ENCODE measurements at regions not wholly inside any gene's neighbourhood (a gene's known extent, or its start where the extent isn't known, plus 50 kb on each side); places are given as distances from the start of the nearest gene placed in this dataset.
"Not testable (repeated sequence)": the region's sequence is repeated elsewhere in the genome, so short reads cannot be mapped to it uniquely, and the experiment has no call there.

DNA sequence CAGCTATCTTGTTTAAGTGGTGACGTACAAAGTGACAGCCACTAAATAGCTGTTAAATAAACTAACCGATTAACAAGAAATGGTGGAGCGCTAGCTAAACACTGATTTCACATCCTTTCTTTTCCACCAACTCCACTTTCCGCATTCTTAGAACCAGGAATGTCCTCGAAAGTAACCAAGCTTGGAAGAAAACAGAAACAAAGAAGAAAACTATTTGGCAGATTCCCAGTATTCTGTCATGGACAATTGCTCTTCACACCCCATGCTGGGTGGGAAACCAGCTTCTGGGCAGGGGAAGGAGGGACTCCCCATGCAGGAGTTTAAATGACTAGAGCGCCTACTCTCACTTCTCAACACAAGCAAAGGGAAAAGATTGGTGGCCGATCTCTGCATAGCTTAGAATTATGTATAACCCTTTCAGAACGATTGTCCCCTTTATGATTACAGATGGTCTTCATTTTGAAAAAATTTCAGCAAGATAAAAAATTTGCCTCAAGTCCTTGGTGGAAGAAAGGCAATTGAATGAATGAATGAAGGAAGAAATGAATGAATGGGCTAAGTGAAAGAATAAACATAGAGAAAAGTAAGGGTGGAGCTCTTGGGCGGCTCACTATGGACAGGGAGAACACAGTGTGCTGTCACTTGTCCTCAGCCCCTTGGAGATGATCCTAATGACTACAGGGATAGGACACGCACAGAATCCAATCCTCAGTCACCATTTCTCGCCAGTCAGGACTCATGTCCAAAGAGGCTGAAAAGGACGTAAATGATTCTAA lies 148.7 kb upstream of the NEDD9 start:
- no peak for DNase-seq

DNA sequence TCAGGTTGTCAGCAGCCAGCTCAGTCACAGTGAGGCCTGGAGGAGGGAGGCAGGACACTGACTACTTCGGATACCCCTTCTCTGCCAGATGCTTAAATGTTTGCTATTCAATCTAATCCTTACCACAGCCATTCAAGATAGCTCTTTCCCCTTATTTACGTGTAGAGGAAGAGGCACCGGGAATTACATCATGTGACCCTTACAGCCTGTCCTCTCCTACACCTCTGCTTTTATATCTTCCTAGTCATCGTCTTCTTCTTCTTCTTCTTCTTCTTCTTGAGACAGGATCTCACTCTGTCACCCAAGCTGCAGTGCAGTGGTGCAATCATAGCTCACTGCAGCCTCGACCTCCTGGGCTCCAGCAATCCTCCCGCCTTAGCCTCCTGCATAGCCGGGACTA lies 148.1 kb upstream of the NEDD9 start:
- DNase-seq, result no peak

DNA sequence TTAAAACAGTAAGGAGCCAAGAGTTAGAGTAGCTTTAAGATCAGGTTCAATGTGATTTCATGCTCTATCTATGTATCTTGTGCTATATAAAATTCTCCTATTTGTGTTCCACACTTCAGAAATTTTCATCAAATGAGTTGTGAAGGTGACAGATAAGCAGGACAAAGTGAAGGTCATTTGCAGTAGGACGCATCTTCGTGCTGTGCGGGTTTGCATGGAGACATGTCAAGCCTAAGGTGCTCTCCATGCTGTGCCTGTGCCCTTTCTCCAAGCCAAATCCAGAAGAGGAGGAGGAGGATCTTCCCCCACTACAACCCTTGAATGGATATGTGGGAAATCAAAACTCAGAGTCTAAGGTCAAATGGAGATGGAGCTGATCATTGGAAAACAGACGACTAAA lies 147.3 kb upstream of the NEDD9 start:
- DNase-seq, result no peak

DNA sequence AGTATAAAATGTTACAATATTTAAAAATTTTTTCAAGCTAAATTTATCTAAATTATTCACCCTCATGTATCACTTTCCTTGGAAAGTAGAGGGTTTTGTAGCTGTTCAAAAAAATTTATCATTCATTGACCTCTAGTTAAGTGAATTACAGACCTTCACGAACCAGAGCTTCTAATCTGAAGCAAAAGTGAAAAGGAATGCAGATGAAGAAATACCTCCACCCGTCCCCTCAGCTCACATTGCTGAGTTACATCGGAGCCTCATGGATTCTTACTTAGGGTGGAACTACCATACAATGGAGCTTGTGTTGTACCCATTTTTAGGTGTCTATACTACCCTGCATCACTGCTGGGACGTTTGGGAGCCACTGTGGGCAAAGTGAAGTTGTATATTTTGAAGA lies 146.2 kb upstream of the NEDD9 start:
- DNase-seq, result no peak

DNA sequence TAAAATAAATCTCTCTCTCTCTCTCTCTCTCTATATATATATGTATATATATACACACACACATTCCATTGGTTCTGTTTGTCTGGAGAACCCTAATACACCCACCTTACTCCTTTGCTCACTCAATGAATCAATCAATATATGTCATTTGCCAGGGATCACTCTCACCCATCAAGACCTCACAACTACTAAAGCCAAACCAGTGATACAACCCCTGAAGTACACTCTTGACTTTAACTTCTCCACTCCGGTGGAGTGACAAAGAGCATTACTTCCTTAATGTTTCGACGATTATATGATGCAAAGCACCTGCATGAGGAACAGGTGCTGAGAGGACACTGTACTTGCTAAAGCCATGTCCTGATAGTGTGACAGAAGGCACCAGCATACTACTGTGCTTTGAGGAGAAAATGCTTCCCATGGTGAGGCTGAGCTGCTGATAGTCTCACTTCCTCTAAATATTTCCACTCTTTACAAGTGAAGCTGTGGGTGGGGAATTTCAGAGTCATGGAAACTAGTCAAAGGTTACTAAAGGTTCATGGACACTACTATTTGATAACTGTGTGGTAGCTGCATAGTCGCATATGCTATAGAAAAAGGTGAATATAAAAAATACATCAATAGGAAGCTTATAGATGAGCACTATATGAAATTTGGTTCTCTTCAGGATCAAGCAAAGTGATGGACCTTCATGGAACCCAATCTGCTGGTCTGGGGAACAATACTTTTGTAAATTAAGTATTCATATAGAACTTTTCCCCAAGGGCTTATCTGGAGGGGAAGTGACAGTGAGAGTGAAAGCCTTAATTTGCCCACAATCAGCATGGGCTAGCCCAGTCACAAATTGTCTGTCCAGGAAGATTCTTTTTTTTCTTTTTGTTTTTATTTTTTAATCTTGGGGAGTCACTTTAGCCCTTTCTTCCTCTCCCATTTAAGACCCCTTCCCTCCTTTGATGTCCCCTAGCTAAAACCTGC lies 141.9 kb upstream of the NEDD9 start:
- DNase-seq, result no peak

DNA sequence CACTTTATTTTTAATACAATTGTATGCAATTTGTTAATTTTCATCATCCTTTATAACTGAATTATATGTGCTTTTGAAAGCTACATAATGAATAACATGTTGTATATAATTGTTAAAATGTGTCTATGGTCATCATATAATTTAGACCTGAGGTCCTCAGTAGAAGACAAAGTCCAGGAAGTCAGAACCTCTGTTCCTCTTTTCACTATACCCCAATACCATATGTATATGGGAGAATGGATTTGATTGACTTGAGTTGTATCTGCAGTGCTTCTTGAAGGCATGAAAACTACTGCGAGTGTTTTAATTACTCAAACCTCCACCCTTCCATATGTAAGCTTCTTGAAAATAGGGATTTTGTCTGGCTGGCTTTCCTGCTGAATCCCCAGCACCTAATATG lies 140.7 kb upstream of the NEDD9 start:
- DNase-seq, result no peak

DNA sequence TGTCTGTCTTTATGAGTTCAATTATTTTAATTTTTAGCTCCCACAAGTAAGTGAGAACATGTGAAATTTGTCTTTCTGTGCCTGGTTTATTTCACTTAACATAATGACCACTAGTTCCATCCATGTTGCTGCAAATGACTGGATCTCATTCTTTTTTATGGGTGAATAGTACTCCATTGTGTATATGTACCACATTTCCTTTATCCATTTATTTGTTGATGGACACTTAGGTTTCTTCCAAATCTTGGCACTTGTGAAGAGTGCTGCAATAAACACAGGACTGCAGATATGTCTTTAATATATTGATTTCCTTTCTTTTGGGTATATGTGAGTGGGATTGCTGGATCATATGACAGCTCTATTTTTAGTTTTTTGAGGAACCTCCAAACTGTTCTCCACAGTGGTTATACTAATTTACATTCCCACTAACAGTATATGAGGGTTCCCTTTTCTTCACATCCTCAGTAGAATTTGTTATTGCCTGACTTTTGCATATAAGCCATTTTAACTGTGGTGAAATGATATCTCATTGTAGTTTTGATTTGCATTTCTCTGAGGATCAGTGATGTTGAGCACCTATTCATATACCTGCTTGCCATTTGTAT lies 139.8 kb upstream of the NEDD9 start:
- not testable (repeated sequence) for DNase-seq

DNA sequence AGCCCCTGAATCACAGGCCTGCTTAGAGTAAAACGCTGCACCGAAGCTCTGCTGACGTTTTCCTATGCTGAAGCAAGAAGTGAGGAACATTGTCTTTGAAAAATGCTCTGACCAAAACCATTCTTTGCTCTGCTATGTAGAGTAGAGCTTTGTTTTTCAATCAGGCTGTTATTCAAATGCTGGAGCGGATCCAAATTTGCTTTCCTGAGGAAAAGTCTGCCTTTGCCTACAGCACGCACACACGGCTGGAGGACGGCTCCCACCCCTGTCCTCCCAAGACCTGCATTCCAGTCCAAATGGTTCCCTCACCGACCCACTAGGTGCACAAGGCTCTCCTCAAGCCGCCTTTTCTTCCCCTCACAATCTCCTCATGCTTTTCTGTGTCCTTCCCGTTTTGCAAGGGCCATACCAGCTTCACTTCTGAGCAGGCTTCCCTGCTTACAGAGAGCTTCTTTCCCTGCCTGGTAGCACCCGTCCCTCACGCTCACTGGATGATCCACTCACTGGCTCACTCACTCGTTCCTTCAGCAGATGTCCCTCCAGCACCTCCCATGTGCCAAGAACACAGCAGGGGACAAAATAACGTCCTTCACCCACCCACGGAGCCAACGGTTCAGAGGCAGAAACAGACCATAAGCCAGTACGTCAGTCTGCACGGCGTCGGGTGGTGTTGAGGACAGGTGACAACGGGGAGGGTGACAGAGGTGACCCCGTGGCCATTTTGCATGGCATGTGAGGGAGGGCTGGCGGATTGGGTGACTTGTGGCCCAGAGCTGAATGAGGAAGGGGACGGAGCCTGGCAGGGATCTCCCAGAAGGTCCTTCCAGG lies 137.9 kb upstream of the NEDD9 start:
- DNase-seq, result no peak

DNA sequence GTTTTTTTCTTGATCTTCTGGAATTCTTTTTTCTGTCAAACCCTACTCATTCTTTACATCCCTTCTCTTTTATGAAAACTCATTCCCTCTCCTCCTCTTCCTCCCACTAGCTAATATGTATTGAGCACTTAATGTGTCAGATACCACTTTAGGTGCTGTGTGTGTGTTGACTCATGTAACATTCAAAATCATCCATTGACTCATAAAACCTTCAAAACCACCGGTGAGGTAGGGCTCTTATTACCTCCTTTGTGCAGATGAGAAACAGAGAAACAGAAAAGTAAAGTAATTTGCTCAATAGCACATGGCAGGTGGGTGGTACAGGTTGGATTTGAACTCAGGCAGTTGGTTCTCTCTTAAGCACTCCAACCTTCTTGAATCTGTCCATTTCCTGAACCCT lies 136.3 kb upstream of the NEDD9 start:
- DNase-seq, result no peak

DNA sequence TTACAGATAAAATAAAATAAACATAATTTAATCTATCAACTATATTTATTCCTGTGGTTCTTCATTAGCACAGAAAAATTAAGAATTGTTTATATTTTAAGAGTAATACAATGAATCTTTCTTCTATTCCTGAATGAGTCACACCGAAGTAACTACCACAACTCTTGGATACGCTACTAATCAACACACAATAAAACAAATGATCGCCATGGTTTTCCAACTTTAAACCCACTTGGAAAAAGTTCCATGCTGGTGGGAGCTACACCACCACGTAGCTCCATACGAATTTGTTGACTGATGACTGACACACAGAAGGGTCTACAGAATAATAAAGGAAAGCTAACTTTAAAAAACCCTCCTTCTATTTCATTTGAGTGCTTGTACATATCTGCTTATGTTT lies 135.8 kb upstream of the NEDD9 start:
- no peak for DNase-seq

DNA sequence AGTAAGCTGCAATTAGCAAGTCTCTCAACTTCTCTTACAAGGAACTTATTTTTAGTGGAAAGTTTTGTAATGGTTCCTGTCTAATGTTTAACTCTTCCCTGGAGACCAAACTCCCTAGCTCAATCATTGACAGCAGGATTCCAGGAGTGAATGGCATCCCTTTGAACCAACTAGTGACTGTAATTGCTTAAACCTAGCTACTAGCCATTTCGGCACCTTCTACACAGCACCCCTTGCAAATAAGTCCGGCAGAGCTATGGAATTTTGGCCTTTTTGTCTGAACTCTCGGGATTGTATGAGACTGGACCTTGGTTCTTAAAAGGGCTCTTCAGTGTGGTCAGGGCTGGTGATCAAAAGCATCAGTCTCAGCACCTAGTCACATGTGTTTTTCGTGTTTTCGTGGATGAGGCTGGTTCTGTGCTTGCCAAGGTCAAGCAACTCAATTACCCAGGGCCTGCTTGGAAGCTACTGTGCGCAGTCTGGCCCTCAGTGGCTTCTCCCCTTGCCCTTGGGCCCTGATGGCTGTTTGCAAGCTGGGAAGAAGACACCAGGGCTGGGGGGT lies 135.3 kb upstream of the NEDD9 start:
- DNase-seq, result no peak

DNA sequence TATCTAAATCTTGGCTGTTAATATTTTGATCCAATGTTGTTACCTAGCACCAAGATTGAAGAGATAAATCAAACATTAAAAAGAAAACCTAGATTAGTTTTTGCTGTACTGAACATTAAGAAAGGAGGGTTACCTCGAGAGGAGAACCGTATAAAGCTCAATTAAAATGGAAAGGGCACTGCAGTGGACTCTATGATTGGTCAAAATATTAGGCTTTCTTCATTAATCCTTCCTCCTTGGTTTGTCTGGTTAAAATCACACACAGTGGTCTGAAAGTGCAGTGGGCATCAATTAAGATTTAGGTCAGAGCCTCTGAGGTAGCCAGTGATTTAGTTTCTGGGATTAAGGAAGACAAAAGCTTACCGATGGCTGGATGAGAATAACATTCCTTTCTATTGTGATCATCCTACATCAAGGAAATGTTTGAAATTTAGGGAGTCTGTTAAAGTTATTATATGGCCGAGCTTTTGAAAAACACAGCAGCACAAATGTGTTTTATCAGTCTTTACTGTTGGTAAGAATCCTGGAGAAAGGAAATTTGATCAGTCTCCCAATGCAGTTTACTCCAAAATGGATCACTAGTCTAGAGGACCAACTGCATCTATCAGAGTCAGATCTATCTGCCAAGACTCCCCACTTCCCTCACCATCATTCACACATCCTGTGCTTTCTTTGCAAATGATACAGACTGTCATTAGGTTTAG lies 134.6 kb upstream of the NEDD9 start:
- no peak for DNase-seq

DNA sequence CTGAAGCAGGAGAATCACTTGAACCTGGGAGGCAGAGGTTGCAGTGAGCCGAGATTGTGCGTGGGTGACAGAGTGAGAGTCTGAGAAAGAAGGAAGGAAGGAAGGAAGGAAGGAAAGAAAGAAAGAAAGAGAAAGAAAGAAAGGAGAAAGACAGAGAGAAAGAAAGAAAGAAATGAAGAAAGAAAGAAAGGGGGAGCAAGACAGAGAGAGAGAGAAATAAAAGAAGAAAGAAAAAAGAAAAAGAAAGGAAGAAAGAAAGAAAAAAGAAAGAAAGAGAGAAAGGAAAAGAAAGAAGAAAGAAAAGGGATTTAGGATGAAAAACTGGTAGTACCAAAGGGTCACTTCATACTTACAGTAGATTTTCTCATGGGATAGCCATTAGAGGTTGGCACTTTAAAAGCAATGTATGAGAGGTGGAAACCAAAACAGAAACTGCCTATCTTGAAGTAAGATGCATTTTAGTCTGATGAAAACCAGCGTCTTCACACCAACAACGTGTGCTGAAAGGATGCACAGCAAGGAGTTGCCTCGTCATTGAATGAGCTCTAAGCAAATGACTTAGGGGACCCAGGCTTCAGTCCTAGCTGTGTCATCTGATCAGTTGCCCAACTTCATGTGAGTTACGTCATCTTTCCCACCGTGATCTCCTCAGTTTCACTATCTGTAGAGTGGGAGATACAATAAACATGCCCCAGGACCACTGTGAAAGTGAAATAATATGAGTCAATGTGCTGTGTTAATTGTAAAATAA lies 133.9 kb upstream of the NEDD9 start:
- DNase-seq, result no peak

DNA sequence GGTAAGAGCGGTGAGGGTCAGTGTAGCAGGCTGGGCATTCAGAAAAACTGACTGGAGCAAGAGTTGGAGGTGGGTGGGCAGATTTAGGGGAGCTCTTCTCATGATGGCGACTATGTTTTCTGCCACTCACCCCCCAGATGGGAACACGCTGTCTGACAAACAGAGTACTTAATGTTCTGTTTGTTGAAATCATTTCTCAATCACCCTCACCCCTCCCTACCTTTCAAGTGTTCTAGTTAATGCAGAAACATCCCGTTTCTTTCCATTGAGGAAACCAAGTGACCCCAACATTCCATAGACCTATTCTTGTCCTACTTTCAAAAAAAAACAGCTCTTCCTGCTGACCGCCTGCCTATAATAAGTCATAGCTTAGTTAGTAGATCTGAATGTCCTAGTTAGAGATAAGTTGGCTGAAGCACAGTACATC lies 132.5 kb upstream of the NEDD9 start:
- no peak for DNase-seq

DNA sequence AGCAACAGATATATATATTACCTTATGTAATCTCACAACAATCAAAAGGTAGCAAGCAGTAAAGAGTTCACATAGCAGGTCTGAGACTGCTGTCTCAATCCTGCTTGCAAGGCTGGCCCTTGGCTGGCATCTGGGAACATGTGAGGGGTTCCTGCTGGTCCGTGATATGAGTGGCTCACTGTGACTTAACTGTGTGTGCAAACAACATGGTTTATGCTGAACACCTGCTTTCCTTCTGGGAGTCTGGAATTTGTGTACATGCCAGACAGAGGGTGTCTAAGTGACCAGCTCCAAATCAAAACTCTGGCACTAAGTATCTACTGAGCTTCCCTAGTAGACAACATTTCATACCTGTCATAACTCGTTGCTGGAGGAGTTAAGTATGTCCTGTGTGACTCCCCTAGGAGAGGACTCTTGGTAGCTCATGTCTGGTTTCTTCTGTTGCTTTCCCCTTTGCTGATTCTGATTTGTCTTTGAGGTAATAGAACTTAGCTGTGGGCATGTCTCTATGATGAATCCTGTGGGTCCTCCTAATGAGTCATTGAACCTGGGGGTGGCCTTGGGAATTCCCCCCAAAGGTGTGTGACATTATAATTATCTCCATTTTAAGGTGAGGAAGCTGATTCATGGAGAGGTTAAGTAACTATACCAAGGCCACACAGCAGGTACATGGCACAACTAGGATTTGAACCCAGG lies 131.6 kb upstream of the NEDD9 start:
- peak in 1 of 3 experiments; percentile 18 for DNase-seq

DNA sequence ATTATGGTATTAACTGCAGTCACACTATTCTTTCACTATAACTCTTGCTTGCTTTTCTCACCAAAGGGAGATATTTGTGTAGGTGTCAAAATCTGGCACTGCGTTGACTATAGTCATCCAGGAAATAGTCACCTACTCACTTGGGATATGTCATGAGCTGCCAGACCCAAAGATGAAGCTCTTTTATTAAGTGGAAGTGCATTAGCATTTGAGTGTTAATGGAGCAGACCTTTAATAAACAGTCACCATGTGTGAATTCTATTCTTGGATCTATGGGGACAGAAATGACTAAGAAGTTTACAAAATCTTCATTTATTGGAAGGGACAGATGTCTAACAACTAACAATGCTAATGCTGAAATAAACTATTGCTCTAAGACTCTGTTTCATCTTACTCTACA lies 130.1 kb upstream of the NEDD9 start:
- DNase-seq, result no peak

DNA sequence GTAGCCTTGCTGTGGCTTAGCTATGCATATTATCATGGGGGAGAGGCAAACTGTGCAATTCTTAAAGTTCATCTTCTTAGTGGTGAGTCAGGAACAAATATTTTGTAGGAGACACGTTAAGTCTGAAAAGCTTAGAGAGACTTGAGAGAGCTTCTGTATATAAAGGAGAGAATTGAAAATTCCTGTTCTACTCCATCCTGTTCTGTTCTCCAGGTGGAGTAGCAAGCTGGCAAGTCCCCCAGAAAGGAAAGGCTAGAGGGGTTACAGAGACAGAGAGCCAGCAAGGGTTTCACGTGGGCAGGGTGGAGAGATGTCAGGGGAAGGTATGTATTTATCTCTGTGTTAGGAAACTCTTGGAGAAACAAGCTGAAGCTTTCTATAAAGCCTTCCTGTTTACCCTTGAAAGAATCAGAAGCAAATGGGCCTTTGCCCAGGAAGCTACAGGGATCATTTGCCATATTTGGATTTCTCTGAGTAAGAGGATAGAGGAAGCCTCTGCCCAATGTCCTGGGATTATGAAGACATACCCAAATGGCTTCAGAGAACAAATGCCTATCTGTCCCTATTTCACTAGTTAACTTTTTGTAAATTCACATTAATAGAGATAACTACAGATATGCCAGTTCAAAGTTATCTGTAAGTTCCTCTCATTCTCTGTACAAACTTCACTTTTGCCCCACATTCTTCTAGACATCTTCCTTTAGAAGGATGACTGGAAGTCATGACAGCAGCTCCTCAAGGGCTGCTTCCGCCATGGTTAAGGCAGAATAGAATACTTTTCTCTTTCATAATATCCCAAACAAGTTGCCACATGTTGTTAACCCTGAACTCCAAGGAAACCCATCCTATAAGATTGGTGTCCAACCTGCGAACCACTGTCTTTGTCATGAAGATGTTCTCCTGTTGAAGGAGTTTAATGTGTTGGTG lies 126.7 kb upstream of the NEDD9 start:
- DNase-seq, result no peak

DNA sequence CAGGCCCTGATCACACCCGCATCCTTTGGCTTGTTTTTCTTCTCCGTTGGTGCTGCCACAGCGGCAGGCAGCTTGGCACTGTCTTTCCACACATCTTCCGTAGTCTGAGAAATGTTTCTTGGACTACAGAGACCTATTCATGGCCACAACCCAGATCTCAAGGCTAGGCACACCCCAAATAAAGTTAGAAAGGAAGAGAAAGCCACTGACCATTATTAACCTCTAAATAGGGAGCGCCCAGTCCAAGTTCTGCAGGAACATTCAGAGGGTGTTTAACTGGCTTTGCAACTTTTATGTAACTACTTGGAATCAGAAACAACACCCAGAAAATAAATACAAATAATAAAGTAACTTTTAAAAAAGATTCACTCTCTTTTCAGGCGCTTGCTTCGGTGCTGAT lies 124.8 kb upstream of the NEDD9 start:
- no peak for DNase-seq
